GM18861 (cell line): ENCODE measurements at regions not wholly inside any gene's neighbourhood (a gene's known extent, or its start where the extent isn't known, plus 50 kb on each side); places are given as distances from the start of the nearest gene placed in this dataset.
"Not testable (repeated sequence)": the region's sequence is repeated elsewhere in the genome, so short reads cannot be mapped to it uniquely, and the experiment has no call there.

Source experiments
- ATAC-seq: cut with Tn5 transposase; IDR thresholded peaks from one replicate; pipeline ENCODE4 v1.9.1; 2021; ENCODE audit not compliant: unreplicated experiment

- no peak for ATAC-seq
These were observed 163.5 kb downstream of the CDH19 start for GRCh38 chr18:66440433-66440832.

- no peak for ATAC-seq
These were observed 164.2 kb downstream of the CDH19 start for GRCh38 chr18:66439670-66440069.

DNA sequence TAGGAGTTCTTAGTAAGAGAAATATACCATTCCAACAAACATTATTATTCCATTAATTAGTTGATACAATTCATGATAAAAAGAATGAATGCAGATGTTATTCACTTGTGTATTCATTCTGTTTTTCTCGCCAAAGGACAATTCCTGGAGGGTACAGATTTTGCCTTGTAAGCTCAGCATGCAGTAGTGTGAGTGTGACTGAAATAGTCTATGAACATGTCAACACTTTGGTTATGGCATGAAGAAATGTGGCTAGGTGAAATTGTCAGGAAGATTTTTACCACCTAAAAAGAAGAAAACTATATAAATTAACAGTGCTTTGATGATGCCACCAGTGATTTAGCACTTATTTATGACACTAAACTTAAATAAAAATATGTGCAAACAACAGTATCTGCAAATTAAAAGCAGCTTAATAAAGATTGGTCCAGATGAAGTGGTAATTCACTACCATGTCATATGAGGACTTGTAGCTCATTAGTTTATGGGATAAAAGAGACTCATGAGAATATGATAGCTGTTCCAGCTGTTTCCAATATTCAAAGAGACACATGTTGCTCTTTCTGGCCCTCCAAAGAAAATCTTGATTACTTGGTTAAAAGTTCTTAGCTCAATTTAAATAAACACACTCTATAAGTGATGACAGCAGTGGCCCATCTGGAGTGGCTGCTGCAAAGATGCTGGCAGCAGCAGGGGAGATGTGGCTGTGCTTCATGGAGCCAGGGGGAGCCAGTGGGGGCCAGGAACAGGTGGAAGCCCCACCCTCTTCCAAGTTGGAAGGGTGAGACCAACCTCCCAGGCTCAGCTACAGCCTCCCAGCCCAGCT, 165.0 kb downstream of the CDH19 start:
- ATAC-seq, result no peak

DNA sequence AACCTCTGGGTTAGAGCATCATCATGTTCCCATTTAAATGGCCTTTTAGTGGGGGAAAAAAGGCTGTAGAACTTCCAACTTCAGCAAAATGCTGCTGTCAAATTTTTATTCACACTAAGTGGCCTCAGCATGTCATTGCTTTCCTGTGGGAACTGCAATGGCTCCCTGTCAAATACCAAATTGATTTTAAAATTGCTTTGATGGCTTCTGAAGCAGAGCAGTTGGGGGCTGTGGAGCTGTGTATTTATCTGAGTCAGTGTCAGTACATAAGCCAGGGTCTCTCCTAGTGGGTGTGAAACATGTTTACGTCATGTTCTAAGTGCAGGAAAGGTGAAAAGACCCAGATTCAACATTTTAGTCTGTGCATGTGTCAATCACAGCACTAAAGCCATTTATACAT, 171.3 kb downstream of the CDH19 start:
- no peak for ATAC-seq

DNA sequence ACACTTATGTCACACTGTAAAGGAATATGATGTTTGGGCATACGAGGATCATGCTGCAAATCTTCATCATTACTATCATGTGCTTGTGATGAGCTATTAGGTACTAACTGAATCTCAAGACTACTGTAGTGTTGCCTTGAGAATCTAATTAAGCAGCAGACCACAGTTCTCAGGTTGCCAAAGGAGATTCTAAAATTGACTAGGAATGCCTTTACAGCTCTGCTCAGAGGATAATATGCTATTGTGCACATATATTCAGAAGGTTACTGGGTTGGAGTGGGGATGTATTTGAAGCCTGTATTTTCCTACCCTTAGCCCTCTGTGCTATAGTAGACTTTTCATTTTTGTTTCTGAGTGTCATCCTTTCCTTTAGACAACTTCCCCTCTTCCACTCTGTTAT, 175.1 kb downstream of the CDH19 start:
- ATAC-seq, result no peak

DNA sequence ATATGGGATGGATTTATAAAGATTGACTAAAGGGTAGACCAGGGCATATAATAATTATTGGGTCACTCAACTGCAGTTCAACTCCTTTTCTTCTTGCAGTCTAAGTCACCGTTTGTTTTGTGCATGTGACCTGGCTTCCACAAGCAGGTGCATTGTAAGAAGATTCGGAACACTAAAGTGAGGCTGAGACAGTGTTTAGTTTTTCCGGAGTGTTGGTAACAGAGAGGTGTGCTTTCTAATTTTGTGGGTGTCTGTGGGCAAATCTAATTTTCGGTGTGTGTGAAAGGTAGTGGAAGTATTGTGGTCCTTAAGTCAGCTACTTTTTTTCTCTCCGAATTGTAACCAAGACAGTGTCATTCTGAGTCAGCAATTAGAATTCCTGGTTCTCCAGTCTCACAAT, 184.5 kb downstream of the CDH19 start:
- no peak for ATAC-seq

DNA sequence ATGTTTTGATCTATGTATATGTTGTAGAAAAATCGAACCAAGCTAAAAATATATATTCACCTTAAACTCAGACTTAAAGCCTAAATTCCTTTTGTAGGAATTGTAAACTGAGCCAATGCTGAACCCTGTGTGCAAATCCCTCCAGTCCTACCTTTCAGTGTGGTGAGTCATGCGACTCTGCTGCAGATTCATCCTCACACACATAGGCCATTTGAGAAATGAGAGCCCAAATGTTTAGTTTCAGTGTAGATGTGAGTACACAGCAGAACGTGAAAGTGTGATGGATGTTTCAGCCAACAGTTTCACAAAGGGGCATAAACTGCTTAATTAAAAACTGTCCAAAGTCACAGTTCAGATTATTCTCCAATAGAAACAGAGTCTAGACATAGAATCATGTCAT, 193.2 kb downstream of the CDH19 start:
- no peak for ATAC-seq

GRCh38 chr18:66395671-66396218, 208.1 kb downstream of the CDH19 start:
- ATAC-seq, result no peak

- no peak for ATAC-seq
These were observed 210.4 kb downstream of the CDH19 start for GRCh38 chr18:66393463-66393862.

DNA sequence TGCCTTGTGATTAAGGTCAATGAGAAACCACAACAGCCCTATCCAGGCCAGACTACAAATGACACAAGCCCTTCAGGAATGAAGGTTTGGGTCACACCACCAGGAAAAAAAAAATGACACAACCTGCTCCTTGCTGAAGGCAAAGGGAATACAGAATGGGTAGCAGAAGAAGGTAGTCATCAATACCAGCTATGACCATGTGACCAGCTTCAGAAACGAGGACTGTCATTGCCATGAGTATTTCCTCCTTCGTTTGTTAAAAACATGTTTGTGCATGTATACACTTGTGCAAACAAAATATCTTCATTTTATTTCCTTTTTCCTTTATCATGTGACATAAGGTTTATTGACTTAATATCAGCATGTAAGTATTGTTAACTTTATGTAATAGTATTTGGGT, 226.6 kb downstream of the CDH19 start:
- ATAC-seq, result no peak

- ATAC-seq, result not testable (repeated sequence)
These were observed 228.5 kb downstream of the CDH19 start for GRCh38 chr18:66375391-66375790.

DNA sequence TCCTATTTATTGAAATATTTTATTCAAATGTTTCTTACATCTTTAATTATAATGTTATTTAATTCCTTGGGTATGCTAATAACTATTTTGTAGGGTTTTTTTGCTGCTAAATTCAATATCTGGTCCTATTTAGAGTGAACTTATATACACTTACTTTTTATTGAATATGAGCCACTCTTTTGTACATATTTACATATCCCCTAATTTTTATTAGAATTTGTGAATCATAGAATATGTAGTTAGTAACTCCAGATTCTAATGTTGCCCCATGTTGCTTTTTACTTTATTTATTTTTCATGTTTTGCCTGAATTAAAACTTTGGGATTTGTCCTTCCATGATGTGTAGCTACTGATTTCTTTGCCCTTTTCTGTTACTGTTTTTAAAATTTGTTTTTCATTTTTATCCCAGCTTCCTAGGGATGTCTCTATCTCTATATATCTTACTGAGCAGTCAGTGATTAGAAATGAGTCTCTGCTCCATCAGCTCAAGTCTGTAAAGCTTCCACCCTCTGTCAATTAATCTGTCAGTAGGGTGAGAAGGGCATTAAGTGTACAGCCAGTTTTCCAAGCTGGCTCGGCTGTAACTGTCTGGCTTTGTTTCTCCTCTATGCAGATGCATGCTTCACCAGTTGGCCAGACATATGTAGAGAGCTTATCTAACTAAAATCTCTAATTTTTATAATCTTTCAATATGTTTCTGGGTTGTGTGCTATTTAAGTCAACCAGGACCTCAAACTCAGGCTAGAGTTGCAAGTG, 256.9 kb downstream of the CDH19 start:
- no peak for ATAC-seq

GRCh38 chr18:66344227-66344626, 259.7 kb downstream of the CDH19 start:
- ATAC-seq, result no peak

- ATAC-seq, result no peak
These were observed 261.3 kb downstream of the CDH19 start for GRCh38 chr18:66342577-66342976.

DNA sequence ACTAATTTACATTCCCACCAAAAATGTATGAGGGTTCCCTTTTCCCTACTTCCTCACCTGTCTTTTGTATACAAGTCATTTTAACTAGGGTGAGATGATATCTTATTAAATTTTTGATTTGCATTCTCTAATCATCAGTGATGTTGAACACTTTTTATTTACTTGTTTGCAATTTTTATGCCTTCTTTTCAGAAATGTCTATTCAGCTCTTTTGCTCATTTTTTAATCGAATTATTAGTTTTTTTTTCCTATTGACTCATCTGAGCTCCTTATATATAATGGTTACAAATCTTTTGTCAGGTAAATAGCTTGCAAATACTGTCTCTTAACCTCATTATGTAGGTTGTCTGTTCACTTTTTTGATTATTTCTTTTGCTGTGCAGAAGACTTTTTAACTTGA, 269.4 kb downstream of the CDH19 start:
- ATAC-seq, result no peak

DNA sequence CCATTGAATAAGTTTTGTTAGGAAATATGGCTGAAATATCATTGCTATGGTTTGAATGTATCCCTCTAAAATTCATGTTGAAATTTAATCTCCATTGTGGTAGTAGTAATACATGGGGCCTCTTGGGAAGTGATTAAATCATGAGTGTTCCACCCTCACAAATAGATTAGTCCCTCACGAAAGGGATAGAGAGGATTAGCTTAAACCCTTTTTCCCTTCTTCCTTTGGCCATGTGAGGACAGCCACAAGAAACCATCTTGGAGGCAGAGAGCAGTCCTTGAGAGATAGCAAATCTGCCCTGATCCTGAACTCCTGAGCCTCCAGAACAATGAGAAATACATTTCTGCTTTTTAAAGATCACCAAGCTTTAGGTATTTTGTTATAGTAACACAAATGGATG, 274.2 kb downstream of the CDH19 start:
- no peak for ATAC-seq

DNA sequence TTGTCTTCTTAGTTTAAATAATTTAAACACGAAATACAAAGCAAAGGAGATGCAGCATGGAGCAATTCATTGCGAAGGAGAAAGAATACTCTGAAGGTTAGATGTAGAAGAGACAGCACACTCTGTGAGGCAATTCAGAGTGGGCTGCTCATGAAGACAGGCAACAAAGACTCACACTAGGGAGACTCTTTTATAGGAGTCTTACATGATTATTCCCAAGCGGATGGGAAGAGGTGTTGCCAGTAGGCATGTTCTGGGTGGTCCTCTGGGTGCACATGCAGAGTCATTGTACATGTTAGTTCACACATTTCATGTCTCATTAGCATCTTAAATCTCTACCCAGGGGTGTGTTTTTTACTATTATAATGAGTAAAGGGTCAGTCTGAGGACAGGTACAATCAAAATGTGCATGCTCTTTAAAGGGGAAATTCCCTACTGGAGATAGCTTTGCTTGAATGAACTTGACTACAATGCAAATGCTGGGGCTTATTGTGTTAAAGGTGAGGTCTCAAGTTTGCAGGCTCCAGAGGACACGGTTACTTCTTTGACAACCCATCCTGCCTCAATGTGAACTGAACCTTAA, 275.5 kb downstream of the CDH19 start:
- no peak for ATAC-seq

DNA sequence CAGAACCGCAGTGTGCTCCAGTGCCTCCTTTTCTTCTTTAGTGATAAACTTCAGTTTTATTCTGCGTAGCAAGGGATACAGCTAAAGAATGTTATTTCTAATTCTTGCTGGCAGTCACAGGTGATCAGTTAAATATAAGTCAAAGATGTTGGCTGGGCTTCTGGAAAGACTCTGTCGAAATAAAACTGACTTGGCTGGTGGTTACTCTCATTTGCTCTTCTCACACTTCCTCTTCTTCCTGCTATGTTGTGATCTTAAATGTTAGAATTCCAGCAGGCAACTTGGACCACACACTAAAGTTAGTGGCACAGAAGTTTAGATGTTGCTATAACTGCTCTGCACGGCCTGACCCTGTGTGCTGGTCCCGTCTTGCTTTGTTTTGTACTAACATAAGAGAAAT, 278.6 kb downstream of the CDH19 start:
- no peak for ATAC-seq

GRCh38 chr18:66324616-66325015, 279.3 kb downstream of the CDH19 start:
- ATAC-seq, result no peak

DNA sequence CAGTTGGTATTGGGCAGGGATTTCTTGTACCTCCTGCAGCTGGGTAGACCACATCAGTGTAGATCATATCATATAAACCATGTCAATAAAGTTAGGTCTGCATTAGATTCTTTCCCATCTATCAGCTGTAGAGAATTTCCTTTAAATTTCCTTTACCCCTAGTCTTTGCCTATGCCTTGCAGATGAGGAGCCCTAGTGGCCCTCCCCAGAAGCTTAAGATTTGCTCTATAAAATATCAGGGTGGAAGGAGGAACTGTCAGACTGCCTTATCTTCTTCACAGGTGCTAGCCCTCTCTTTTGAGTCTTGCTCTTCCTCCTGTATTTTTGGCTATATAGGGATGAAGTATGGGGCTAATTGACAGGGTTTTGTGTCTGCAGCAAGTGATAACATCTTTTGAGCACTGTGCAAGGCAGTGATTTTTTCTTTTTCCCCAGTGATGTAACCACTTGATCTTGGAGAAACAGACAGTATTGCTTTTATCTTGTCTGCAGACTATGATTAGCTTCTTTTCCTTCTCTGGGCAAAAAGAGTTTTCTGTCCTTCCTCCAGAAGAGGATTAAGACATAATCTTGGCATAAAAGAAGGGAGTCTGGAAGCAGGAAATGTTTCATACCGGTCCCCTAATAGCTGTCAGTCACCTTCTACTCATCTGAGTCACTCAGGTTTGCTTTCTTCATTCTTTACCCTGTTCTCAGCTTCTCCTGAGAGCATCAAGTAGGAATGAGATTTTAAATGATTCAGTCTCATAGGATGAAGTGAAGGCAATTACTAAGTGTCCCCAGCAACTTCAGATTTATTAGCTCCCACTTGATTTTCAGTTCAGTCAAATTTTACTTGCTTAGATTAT, 286.4 kb downstream of the CDH19 start:
- ATAC-seq, result no peak

GRCh38 chr18:66316701-66317100, 287.2 kb downstream of the CDH19 start:
- no peak for ATAC-seq
